HG02759 (cell line): ENCODE measurements at regions not wholly inside any gene's neighbourhood (a gene's known extent, or its start where the extent isn't known, plus 50 kb on each side); places are given as distances from the start of the nearest gene placed in this dataset.

Experiments
- ATAC-seq: cut with Tn5 transposase; IDR thresholded peaks from one replicate; pipeline ENCODE4 v1.9.1; 2021; ENCODE audit warnings: mild to moderate bottlenecking, moderate library complexity; ENCODE audit not compliant: unreplicated experiment

DNA sequence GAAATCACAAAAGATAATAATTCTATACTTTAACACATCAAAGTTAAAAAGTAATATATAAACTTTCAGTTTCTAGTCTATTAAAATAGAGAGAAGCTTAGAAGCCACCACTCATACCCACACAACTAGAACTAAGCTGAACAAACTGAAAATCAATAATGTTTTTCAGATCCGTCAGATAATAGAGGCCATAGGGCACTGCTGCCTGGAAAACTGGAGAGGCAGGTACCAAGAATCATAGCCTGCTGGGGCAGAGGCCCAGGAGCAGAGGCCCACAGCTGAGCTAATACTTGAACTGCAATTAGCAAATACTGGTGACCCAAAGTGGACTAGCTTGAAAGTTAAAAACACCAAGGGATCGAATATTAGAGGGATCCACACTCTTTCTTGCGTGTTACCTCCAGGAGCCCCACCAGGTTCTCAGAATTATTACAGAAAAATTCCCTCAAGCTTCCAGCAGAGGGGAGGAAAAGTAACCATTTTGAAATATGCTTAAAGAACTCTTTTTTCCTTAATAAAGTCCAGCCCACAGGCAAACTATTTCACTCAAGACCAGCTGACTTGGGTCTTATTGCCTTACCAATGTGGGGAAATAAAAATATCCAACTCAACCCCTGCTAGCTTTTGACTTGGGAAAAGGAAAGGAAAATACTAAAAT lies 774.1 kb upstream of the IGFBP3 start:
- no peak for ATAC-seq

DNA sequence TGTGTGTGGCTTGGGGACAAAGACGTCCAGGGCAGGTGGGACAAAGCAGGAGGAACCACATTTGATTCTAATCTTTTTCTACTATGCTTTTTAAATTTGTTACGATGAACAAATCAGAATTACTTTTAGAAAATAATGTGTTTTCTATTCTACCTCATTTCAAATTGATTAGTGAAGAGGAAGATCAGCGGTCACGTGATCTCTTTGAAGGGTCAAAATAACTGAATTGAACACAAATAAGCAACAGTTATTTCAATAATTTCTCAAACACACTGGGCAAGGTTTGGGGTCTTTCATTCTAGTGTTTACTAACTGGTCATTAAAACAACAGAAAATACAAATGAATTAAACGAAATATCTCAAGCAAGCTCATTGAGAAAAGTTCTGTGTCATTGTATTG lies 773.0 kb upstream of the IGFBP3 start:
- ATAC-seq = no peak

DNA sequence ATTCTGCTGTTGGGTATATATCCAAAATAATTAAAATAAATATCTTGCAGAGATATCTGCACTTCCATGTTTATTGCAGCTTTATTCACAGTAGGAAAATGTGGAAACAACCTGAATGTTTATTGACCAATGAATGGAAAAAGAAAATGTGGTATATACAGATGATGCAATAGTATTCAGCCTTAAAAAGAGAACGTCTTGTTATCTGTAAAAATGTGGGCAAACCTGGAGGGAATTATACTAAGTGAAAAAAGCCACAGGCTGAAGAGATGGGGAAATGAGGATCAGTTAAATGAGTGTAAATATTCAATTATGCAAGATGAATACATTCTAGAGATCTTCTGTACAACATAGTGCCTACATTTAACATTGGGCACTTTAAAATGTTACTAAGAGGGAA lies 766.1 kb upstream of the IGFBP3 start:
- no peak for ATAC-seq

DNA sequence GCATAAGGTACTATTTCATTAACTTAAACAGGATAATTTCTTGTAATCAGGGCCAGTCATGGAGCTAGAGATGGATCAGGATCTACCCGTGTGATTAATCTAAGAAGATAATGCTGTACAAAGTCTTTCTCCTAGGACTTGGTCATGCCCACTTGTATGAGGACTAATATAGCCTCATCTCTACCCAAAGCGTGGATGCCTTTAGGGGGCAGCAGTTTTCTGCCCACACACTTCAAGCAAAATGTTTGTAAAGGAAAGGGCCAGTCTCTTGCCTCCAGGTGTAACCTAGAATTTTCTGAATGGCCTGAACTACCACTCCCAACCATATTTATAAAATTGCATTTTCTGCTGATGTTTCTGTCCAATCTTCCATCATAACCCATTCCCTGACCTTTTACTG lies 764.0 kb upstream of the IGFBP3 start:
- ATAC-seq = no peak

GRCh38 chr7:46682836-46683624 lies 762.0 kb upstream of the IGFBP3 start:
- no peak for ATAC-seq

- ATAC-seq = no peak
Measured at GRCh38 chr7:46681865-46682503, 760.9 kb upstream of the IGFBP3 start.

GRCh38 chr7:46680147-46680546 lies 759.1 kb upstream of the IGFBP3 start:
- ATAC-seq = no peak

GRCh38 chr7:46679671-46680070 lies 758.6 kb upstream of the IGFBP3 start:
- no peak for ATAC-seq

DNA sequence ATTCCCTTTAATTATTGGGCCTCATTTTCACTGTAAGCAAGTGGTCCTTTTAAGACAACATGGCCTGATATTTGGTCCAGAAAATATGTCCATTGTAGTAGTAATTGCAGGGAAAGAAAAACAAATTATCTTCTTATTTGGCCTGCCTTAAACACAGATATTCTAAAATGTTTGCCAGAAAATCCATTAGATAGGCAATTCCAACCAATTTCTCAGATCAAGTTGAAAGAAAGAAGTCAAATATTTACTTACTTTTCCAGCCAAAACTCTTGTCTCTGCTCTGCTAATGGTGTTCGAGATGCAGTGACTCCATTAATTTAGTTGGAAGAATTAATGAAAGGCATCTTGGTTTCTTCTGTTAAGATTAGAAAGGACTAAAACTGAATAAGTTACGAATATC lies 757.3 kb upstream of the IGFBP3 start:
- no peak for ATAC-seq

GRCh38 chr7:46675456-46675855 lies 754.4 kb upstream of the IGFBP3 start:
- ATAC-seq = no peak

GRCh38 chr7:46672861-46673260 lies 751.8 kb upstream of the IGFBP3 start:
- no peak for ATAC-seq

- ATAC-seq = no peak
Measured at GRCh38 chr7:46671108-46671769, 750.2 kb upstream of the IGFBP3 start.

DNA sequence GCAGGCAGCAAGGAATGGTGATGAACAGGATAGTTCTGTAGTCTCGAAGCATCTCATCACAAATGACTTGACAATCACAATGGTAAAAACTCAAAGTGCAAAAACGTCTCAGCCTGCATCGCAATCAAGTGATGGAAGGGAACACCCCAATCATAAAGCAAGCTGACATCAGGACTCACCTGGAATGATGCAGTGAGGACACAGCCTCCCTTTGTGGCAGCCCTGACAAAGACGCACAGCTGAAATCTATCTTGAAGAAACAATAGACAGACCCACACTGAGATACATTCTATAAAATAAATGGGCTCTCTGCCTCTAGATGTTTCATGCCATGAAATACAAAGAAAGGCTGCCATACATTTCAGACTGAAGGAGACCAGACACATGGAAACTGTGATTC lies 748.0 kb upstream of the IGFBP3 start:
- ATAC-seq = no peak

DNA sequence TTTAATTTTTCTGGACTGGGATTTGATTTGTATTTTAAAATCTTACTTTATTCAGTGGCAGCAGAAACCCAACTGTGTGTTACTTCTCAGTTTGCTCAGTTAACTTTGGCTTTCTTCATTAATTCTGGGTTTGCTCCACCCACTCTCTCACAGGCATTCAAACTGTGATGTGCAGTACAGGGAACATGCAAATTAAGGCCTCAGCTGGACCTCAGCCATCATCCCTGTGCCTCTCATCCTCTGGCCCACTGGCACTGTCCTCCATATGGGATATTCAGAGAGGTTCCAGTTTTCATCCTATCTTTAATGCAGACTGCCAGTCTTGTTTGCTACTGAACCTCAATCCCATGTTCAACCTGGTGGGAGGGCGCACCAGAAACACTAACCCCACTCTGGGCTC lies 743.4 kb upstream of the IGFBP3 start:
- ATAC-seq = no peak

DNA sequence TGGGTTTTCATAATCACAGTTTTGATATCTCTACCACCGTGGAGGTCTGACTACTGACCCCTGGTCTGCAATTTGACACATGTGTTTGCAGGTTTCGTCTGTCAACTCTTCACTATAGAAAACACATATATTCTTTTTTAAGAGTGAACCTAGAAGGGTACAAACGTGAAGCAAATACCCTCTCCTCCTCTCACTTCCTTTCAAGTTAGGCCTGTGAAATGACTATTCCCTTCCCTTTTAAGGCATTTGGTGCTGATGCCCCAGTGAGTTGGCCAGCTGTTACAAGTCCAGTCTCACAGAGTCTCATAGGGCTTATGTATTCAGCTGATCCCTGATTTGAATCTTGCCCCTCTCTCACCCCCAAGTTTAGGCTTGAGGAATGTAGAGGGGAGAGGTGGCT lies 742.0 kb upstream of the IGFBP3 start:
- ATAC-seq = no peak

GRCh38 chr7:46661431-46661830 lies 740.4 kb upstream of the IGFBP3 start:
- no peak for ATAC-seq

GRCh38 chr7:46660402-46660980 lies 739.4 kb upstream of the IGFBP3 start:
- no peak for ATAC-seq

GRCh38 chr7:46658281-46658680 lies 737.2 kb upstream of the IGFBP3 start:
- ATAC-seq = no peak

- no peak for ATAC-seq
Measured at GRCh38 chr7:46654546-46655443, 733.7 kb upstream of the IGFBP3 start.

DNA sequence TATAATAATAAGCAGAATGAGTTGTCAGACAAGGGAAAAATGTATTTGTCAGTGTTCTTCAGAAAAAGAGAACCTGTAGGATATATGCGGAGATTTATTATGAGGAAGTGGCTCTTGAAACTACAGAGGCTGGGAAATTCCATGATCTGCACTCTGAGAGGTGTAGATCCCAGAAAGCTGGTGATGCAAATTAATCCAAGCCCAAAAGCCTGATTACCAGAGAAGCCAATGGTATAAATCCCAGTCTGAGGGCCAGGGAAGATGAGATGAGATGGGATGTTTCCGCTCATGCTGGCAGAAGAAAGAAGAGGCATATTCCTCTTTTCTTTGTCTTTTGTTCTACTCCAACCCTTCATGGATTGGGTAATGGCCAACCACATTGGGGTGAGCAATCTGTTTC lies 732.8 kb upstream of the IGFBP3 start:
- ATAC-seq = no peak
